GM12878 (cell line): ENCODE measurements at regions not wholly inside any gene's neighbourhood (a gene's known extent, or its start where the extent isn't known, plus 50 kb on each side); places are given as distances from the start of the nearest gene placed in this dataset.

Experiments used
- ATAC-seq: fragments of 200-7000 bp; cut with Tn5 transposase; 3 replicates; pipeline ENCODE4 v1.9.1; 2020; ENCODE audit warnings: mild to moderate bottlenecking, moderate library complexity
- BruUV-seq: library from RNA; stranded (reverse); fragments of 400-500 nt; replicated peaks from 2 replicates; lab custom pipeline; 2021; lab: Mats Ljungman, UMichigan
- CTCF ChIA-PET: fragments of 300-600 bp; sonication (Branson Sonifier 250); formaldehyde crosslinking; extraction: SDS; loops from one replicate; lab custom pipeline; 2021; ENCODE audit warnings: inconsistent platforms; lab: Yijun Ruan, JAX
- POLR2A ChIA-PET: fragments of 350-600 bp; formaldehyde crosslinking; extraction: SDS; loops from one replicate; lab custom pipeline; 2021; ENCODE audit warnings: inconsistent platforms; lab: Charles Lee
- RAD21 ChIA-PET: fragments of 300-600 bp; sonication (Branson Sonifier 250); formaldehyde crosslinking; loops from one replicate; lab custom pipeline; 2023; ENCODE audit warnings: antibody characterized with exemption; ENCODE audit not compliant: unreplicated experiment; lab: Charles Lee
- SMC1A ChIA-PET: fragments of 300-600 bp; sonication (Branson Sonifier 250); formaldehyde crosslinking; loops from one replicate; lab custom pipeline; 2023; ENCODE audit not compliant: unreplicated experiment, uncharacterized antibody; lab: Charles Lee
- DNase-seq: peaks from one replicate; pipeline ENCODE4 v3.0.0-alpha.2; 2011; ENCODE audit warnings: low read depth, low spot score
- FAIRE-seq: peaks from 3 replicates; lab custom pipeline; 2011; peaks lifted over from hg19 to GRCh38; lab: Jason Lieb, UNC
- H2AFZ ChIP-seq: 2 replicates; pipeline ENCODE4 v1.6.0; 2011; ENCODE audit warnings: low read depth, low read length, control low read depth; ENCODE audit not compliant: control insufficient read depth
- H3K27ac ChIP-seq: 2 replicates; pipeline ENCODE4 v1.5.1; 2011; ENCODE audit warnings: control low read depth; ENCODE audit not compliant: control insufficient read depth, insufficient read depth
- H3K27me3 ChIP-seq, 2 experiments: replicated peaks in 1 of 2; 2 replicates each; pipeline versions ENCODE4 v1.6.0 to v1.6.1; 2011; ENCODE audit warnings: low read length in 1 of 2; ENCODE audit not compliant: control insufficient read depth in 2 of 2, insufficient read depth in 2 of 2
- H3K36me3 ChIP-seq, 2 experiments: 2 replicates each; pipeline ENCODE4 v1.5.1; 2011; ENCODE audit warnings: low read length in 1 of 2; ENCODE audit not compliant: control insufficient read depth in 2 of 2, insufficient read depth in 2 of 2
- H3K4me1 ChIP-seq: 2 replicates; pipeline ENCODE4 v1.6.1; 2011; ENCODE audit warnings: mild to moderate bottlenecking, low read length, moderate library complexity, mixed read lengths; ENCODE audit not compliant: control insufficient read depth, insufficient read depth
- H3K4me2 ChIP-seq: 2 replicates; pipeline ENCODE4 v1.6.0; 2011; ENCODE audit warnings: control low read depth; ENCODE audit not compliant: control insufficient read depth, insufficient read depth
- H3K4me3 ChIP-seq: fragments of 200-600 bp; sonication (generic); 2 replicates; pipeline ENCODE4 v1.5.1; 2016
- H3K79me2 ChIP-seq: 2 replicates; pipeline ENCODE4 v1.6.0; 2011; ENCODE audit warnings: low read length; ENCODE audit not compliant: control insufficient read depth, insufficient read depth
- H3K9ac ChIP-seq: 2 replicates; pipeline ENCODE4 v1.8.0; 2011; ENCODE audit warnings: low read length, control low read depth, mixed read lengths; ENCODE audit not compliant: control insufficient read depth, insufficient read depth
- H3K9me3 ChIP-seq: replicated peaks from 3 replicates; pipeline ENCODE4 v1.5.1; 2011; ENCODE audit warnings: mild to moderate bottlenecking, low read length; ENCODE audit not compliant: control insufficient read depth, insufficient read depth
- H4K20me1 ChIP-seq: 2 replicates; pipeline ENCODE4 v1.6.0; 2011; ENCODE audit not compliant: control insufficient read depth, insufficient read depth
- ATF7 ChIP-seq: fragments of 450-650 bp; IDR thresholded peaks from 2 replicates; pipeline ENCODE4 v1.6.1; 2016; ENCODE audit warnings: low read depth, mild to moderate bottlenecking
- BHLHE40 ChIP-seq, 2 experiments: fragments of 450-650 bp in 1 of 2; IDR thresholded peaks; 2 replicates each; pipeline ENCODE4 v1.6.1; 2011 to 2017; ENCODE audit warnings: low read depth in 2 of 2, borderline replicate concordance in 1 of 2, improper control_type of control experiment in 1 of 2, low read length in 1 of 2, mild to moderate bottlenecking in 1 of 2
- BRCA1 ChIP-seq: IDR thresholded peaks from 2 replicates; pipeline ENCODE4 v1.6.1; 2011; ENCODE audit warnings: low read depth, low read length, improper control_type of control experiment
- EP300 ChIP-seq, 2 experiments: fragments of 150-350 bp in 1 of 2; IDR thresholded peaks; 2 replicates each; pipeline ENCODE4 v1.6.1; 2011 to 2012; ENCODE audit warnings: low read depth in 2 of 2, low read length in 2 of 2, borderline replicate concordance in 1 of 2, improper control_type of control experiment in 1 of 2, inconsistent platforms in 1 of 2; ENCODE audit not compliant: control insufficient read depth in 1 of 2
- GATAD2B ChIP-seq: fragments of 450-650 bp; conservative IDR thresholded peaks from 2 replicates; pipeline ENCODE4 v1.6.1; 2017; ENCODE audit warnings: low read depth, mild to moderate bottlenecking, moderate library complexity
- KAT2A ChIP-seq: conservative IDR thresholded peaks from 2 replicates; pipeline ENCODE4 v1.6.1; 2011; ENCODE audit warnings: low read depth, low read length; ENCODE audit not compliant: control insufficient read depth
- MXI1 ChIP-seq: fragments of 150-350 bp; IDR thresholded peaks from 2 replicates; pipeline ENCODE4 v1.6.1; 2011; ENCODE audit warnings: low read depth, mild to moderate bottlenecking, inconsistent platforms, low read length, improper control_type of control experiment
- MYC ChIP-seq: IDR thresholded peaks from 2 replicates; pipeline ENCODE4 v1.6.1; 2011; ENCODE audit warnings: mild to moderate bottlenecking, low read length, moderate library complexity, inconsistent platforms; ENCODE audit not compliant: insufficient read depth, insufficient replicate concordance, insufficient read length, severe bottlenecking
- WGBS: methylation state at CpG from one replicate; pipeline ENCODE4 v1.1.6; 2016; ENCODE audit warnings: low lambda C conversion rate; ENCODE audit not compliant: insufficient replicate concordance, insufficient coverage; ENCODE audit errors: missing lambda C conversion rate; 5-methylcytosine and 5-hydroxymethylcytosine counted together
- in situ Hi-C: fragments of 300-500 bp; cut with MboI; formaldehyde crosslinking; loops from 9 replicates; pipeline ENCODE4 v1.14.3; 2018; ENCODE audit warnings: mixed read lengths
- intact Hi-C: fragments of 100-400 bp; cut with micrococcal nuclease; formaldehyde crosslinking; loops from one replicate; pipeline ENCODE4 v1.14.2; 2022; ENCODE audit not compliant: unreplicated experiment
- TF ChIP-seq, protein P1 (sequence below): fragments of 450-650 bp; IDR thresholded peaks from 2 replicates; pipeline ENCODE4 v1.6.1; 2014; ENCODE audit warnings: mild to moderate bottlenecking
- TF ChIP-seq, protein P2 (sequence below): IDR thresholded peaks from 2 replicates; pipeline ENCODE4 v1.6.1; 2011; ENCODE audit warnings: low read depth, mild to moderate bottlenecking, low read length, moderate library complexity, borderline replicate concordance; ENCODE audit errors: extremely low read depth

DNA sequence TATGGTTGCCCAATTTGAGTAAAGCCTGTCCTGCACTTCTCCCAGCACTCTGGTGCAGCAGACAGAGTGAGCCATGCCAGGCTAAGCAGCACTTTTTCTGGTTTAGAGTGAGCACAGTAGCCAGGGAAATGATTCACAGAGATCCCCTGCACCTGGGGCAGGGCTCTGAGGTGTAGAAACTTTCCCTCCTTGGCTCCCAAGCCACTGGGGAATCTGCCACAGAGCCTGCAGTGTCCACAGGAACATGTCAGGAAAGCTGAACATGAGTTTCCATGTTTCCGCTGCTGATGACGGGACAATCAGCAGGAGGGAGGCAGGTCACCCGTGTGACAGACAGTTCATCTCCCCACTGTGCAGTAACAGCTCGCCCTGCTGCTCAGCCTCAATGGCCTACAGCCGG is 429.9 kb upstream of the B3GAT1 start (continued):
- TF ChIP-seq, protein P1, sequence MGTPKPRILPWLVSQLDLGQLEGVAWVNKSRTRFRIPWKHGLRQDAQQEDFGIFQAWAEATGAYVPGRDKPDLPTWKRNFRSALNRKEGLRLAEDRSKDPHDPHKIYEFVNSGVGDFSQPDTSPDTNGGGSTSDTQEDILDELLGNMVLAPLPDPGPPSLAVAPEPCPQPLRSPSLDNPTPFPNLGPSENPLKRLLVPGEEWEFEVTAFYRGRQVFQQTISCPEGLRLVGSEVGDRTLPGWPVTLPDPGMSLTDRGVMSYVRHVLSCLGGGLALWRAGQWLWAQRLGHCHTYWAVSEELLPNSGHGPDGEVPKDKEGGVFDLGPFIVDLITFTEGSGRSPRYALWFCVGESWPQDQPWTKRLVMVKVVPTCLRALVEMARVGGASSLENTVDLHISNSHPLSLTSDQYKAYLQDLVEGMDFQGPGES = no peak
- TF ChIP-seq BHLHE40 (IDR thresholded peaks at IDR 0.05; ENCODE audit: borderline replicate concordance in 1 of 2, low read depth in 2 of 2, low read length in 1 of 2) (no peak), KAT2A (no peak), MYC (no peak)
- TF ChIP-seq, protein P2, sequence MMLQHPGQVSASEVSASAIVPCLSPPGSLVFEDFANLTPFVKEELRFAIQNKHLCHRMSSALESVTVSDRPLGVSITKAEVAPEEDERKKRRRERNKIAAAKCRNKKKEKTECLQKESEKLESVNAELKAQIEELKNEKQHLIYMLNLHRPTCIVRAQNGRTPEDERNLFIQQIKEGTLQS = no peak

DNA sequence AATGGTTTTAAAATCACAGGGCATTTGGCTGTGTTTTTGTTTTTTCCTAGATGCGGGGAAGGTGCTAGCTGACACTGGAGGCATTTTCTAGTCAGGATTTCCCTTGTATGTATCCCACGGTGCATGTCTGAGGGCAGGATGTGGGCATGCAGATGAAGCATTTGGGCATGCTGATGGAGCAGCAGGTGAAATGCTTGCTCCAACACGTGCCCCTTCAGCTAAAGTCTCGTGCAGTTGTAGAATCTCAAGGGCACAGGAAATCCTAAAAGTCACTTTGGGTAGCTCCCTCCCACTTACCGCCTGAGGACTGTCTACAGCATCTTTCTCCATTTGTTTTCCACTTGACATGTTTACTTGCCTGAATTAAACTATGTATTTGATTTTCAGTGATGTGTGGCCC is 429.4 kb upstream of the B3GAT1 start:
- Histone ChIP-seq H3K27ac (no peak overlapping the region), H3K79me2 (no peaks in the 10 kb centered on the region), H3K4me3 (no peak overlapping the region), H3K4me1 (no peaks in the 10 kb centered on the region), H3K9me3 (no peaks in the 10 kb centered on the region), H3K27me3 (no peaks in the 10 kb centered on the region), H2AFZ (no peak overlapping the region), H3K4me2 (no peak overlapping the region), H3K36me3 (no peaks in the 10 kb centered on the region), H4K20me1 (no peaks in the 10 kb centered on the region), H3K9ac (no peak overlapping the region)
- TF ChIP-seq KAT2A (no peak), MXI1 (no peak), EP300 (IDR thresholded peaks at IDR 0.05; ENCODE audit: borderline replicate concordance in 1 of 2, control insufficient read depth in 1 of 2, low read depth in 2 of 2, low read length in 2 of 2) (no peak), BRCA1 (no peak), GATAD2B (no peak), ATF7 (no peak)
- TF ChIP-seq, protein P2 = no peak
- DNase-seq (no peak), ATAC-seq (no peak), FAIRE-seq (no peak)
- no TSS peak for BruUV-seq
- WGBS = 25% methylated on average over 5 of the region's 5 CpGs
- POLR2A ChIA-PET = no interaction called here
- RAD21 ChIA-PET = no interaction called here
- CTCF ChIA-PET = interaction anchor here (1.7 kb wide), 1 partner anchor 27 kb away, joined by 5 read pairs; no protein-coding TSS in a partner anchor
- in situ Hi-C loops (no loop called here), intact Hi-C loops (no loop called here)
- SMC1A ChIA-PET = no interaction called here
